SU-DHL-6 (cell line): ENCODE measurements at regions not wholly inside any gene's neighbourhood (a gene's known extent, or its start where the extent isn't known, plus 50 kb on each side); places are given as distances from the start of the nearest gene placed in this dataset.

Source experiments
- H2AFZ ChIP-seq: fragments of 200-600 bp; sonication (generic); 2 replicates; pipeline ENCODE4 v1.6.1; 2014; ENCODE audit warnings: low read depth, mild to moderate bottlenecking, moderate library complexity, mixed read lengths, antibody characterized with exemption, low read length; ENCODE audit not compliant: severe bottlenecking
- H3F3A ChIP-seq: fragments of 200-600 bp; shearing (Covaris generic); 2 replicates; pipeline ENCODE4 v1.6.0; 2016; ENCODE audit warnings: antibody characterized with exemption, mild to moderate bottlenecking; ENCODE audit not compliant: insufficient read depth
- H3K27ac ChIP-seq: fragments of 200-600 bp; sonication (generic); 2 replicates; pipeline ENCODE4 v1.5.1; 2016; ENCODE audit warnings: low read depth, mild to moderate bottlenecking, low read length, moderate library complexity, mixed read lengths
- H3K27me3 ChIP-seq: fragments of 200-600 bp; sonication (generic), shearing (Covaris generic); 2 replicates; pipeline ENCODE4 v1.6.0; 2014; ENCODE audit warnings: mild to moderate bottlenecking, low read length
- H3K36me3 ChIP-seq: fragments of 200-600 bp; sonication (generic); 2 replicates; pipeline ENCODE4 v1.6.1; 2014; ENCODE audit warnings: mild to moderate bottlenecking, low read length, mixed read lengths
- H3K4me2 ChIP-seq: fragments of 300-600, 200-600 bp; shearing (Covaris generic), sonication (generic); 2 replicates; pipeline ENCODE4 v1.6.0; 2014; ENCODE audit warnings: low read length, low read depth, mild to moderate bottlenecking; ENCODE audit not compliant: poor library complexity, severe bottlenecking
- H3K4me3 ChIP-seq: fragments of 200-600 bp; sonication (generic); 2 replicates; pipeline ENCODE4 v1.5.1; 2014; ENCODE audit warnings: antibody characterized with exemption, low read length, mild to moderate bottlenecking, mixed read lengths; ENCODE audit not compliant: insufficient read depth, poor library complexity, severe bottlenecking
- H3K79me2 ChIP-seq: fragments of 200-600 bp; sonication (generic); 2 replicates; pipeline ENCODE4 v1.6.1; 2014; ENCODE audit warnings: mild to moderate bottlenecking, low read length, moderate library complexity; ENCODE audit not compliant: insufficient read depth
- H3K9ac ChIP-seq: fragments of 200-600 bp; sonication (generic); 2 replicates; pipeline ENCODE4 v1.7.0; 2014; ENCODE audit warnings: mild to moderate bottlenecking, low read length
- H3K9me2 ChIP-seq: fragments of 200-600 bp; sonication (generic); replicated peaks from 2 replicates; pipeline ENCODE4 v1.6.1; 2014; ENCODE audit warnings: low read length; ENCODE audit not compliant: insufficient read depth
- H3K9me3 ChIP-seq: fragments of 200-600 bp; sonication (generic); 2 replicates; pipeline ENCODE4 v1.6.1; 2014; ENCODE audit warnings: low read length, mixed read lengths; ENCODE audit not compliant: insufficient read depth
- H4K20me1 ChIP-seq: fragments of 200-600 bp; sonication (generic); 2 replicates; pipeline ENCODE4 v1.6.1; 2014; ENCODE audit warnings: low read depth, mild to moderate bottlenecking, antibody characterized with exemption, low read length, moderate library complexity, mixed read lengths
- CTCF ChIP-seq: fragments of 200-600 bp; sonication (generic); IDR thresholded peaks from one replicate; pipeline ENCODE4 v1.5.1; 2017; ENCODE audit warnings: antibody characterized with exemption, mild to moderate bottlenecking, low read length, moderate library complexity; ENCODE audit not compliant: insufficient read depth, poor library complexity, severe bottlenecking
- EZH2phosphoT487 ChIP-seq: fragments of 200-600 bp; sonication (generic), shearing (Covaris generic); conservative IDR thresholded peaks from 2 replicates; pipeline ENCODE4 v1.6.1; 2018; ENCODE audit warnings: mild to moderate bottlenecking, antibody characterized with exemption, low read length, moderate library complexity, mixed read lengths

GRCh38 chr20:54736421-54736820, 261.0 kb downstream of the DOK5 start:
- no peaks in the 10 kb centered on the region for H3K79me2 ChIP-seq
- no peak overlapping the region for H3K4me3 ChIP-seq
- H3K4me2 ChIP-seq: no peak overlapping the region
- H2AFZ ChIP-seq: no peak overlapping the region
- no peak overlapping the region for H3K9ac ChIP-seq
- H3F3A ChIP-seq: no peaks in the 10 kb centered on the region
- H3K27me3 ChIP-seq: no peaks in the 10 kb centered on the region
- TF ChIP-seq EZH2phosphoT487 (no peak), CTCF (no peak)
- H3K9me3 ChIP-seq: no peaks in the 10 kb centered on the region
- no peaks in the 10 kb centered on the region for H3K36me3 ChIP-seq
- H3K27ac ChIP-seq: no peak overlapping the region
- H4K20me1 ChIP-seq: no peaks in the 10 kb centered on the region
- H3K9me2 ChIP-seq: no peaks in the 10 kb centered on the region

GRCh38 chr20:54733687-54734086, 258.3 kb downstream of the DOK5 start:
- Histone ChIP-seq H3K27me3 (no peaks in the 10 kb centered on the region), H3F3A (no peaks in the 10 kb centered on the region), H4K20me1 (no peaks in the 10 kb centered on the region), H3K4me2 (no peak overlapping the region), H3K4me3 (no peak overlapping the region), H3K9me3 (no peaks in the 10 kb centered on the region), H3K36me3 (no peaks in the 10 kb centered on the region), H3K9ac (no peak overlapping the region), H3K27ac (no peak overlapping the region), H3K79me2 (no peaks in the 10 kb centered on the region), H2AFZ (no peak overlapping the region), H3K9me2 (no peaks in the 10 kb centered on the region)
- no peak for TF ChIP-seq CTCF
- TF ChIP-seq EZH2phosphoT487: no peak

GRCh38 chr20:54727490-54727889, 252.1 kb downstream of the DOK5 start:
- Histone ChIP-seq H3K9ac (no peak overlapping the region), H3K9me3 (no peaks in the 10 kb centered on the region), H3K27me3 (no peaks in the 10 kb centered on the region), H3K27ac (no peak overlapping the region), H3K4me3 (no peak overlapping the region), H3K9me2 (no peaks in the 10 kb centered on the region), H3K36me3 (no peaks in the 10 kb centered on the region), H3K4me2 (no peak overlapping the region), H3K79me2 (no peaks in the 10 kb centered on the region), H2AFZ (no peak overlapping the region), H4K20me1 (no peaks in the 10 kb centered on the region), H3F3A (no peaks in the 10 kb centered on the region)
- TF ChIP-seq CTCF (no peak), EZH2phosphoT487 (no peak)
